NCI-H2227 (cell line): ENCODE measurements at regions not wholly inside any gene's neighbourhood (a gene's known extent, or its start where the extent isn't known, plus 50 kb on each side); places are given as distances from the start of the nearest gene placed in this dataset.

Experiments
- DNase-seq: peaks from one replicate; lab custom pipeline; 2025; ENCODE audit not compliant: unreplicated experiment; lab: John Stamatoyannopoulos, UW

DNA sequence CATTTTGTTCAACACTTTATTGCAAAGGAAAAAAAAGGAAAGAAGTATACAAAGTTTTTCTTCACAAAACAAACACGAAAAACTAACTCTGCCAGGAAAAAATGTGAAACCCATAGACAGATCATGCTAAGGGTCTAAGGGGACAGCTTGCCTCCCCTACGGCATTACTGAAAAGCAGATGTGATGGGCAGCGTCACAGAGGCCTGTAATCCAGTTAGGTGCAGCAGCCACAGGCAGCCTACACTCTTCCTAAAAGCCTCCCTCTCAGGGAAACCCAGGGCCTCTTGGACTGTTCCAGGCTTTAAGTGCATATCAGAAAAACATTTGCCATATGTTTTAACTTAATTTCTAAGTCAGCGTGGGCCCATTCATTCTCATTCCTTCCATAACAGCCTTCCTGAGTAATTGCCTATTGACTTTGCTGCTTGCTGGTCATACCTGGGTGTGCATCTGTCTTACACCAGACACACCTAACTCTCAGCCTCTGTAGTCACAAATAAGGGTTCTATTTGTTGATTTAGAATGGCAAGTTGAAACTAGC is 135.7 kb upstream of the SERP2 start:
- DNase-seq: no peak

DNA sequence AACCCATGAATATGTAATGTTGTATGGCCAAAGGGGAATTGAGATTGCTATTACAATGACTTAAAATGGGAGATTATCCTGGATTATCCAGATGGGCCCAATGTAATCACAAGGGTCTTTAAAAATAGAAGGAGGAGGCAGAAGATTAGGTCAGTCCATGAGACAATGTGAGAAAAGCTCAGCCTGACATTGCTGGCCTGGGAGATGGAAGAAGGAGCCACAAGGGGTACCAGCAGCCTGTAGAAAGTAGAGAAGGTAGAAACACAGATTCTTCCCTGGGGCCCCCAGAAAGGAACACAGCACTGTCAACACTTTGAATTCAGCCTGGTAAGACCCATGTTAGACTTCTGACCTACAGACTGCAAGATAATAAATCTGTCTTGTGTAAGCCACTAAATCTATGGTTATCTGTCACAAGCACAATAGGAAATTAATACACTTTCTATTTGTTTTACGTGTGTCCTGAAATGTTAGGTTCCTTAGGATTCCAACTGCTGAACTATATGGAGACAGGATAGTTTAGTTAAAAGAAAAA is 132.9 kb upstream of the SERP2 start:
- no peak for DNase-seq

DNA sequence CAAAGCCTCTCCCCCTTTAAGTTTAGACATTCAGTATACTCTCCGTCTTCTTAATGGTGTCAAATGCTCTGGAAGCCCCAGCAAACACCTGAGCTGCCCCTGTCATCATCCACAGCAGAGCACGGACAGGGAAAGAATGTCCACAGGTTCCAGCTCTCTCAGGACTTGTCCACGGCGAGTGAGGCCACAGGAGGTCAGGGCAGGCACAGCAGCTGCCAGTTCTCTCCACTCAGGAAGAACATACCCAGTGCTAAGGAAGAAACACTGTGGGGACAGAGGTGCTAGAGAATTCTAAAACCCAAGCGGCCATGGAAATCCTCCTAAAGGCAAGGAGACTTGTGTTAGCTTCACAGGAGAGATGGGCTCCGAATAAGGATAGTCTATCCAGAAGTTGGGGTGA is 132.0 kb upstream of the SERP2 start:
- no peak for DNase-seq

DNA sequence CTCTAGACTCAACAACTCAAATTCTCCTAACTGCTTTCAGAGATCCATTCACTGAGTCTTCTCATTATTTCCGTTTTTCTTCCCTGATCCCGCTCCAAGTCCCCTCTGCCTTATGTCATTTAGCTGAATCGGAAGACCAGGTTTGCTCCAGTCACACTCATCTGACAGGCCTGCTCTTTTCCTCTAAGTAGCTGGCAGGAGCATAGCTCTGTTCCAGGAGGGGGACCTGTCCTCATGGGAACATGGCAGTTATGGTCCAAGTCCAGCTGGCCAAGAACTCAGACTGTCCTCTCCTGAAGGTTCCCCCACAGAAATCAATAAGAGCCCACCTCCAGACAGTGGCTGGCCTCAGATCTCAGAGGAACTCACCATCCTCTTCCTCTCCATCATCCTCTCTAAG is 130.9 kb upstream of the SERP2 start:
- no peak for DNase-seq

DNA sequence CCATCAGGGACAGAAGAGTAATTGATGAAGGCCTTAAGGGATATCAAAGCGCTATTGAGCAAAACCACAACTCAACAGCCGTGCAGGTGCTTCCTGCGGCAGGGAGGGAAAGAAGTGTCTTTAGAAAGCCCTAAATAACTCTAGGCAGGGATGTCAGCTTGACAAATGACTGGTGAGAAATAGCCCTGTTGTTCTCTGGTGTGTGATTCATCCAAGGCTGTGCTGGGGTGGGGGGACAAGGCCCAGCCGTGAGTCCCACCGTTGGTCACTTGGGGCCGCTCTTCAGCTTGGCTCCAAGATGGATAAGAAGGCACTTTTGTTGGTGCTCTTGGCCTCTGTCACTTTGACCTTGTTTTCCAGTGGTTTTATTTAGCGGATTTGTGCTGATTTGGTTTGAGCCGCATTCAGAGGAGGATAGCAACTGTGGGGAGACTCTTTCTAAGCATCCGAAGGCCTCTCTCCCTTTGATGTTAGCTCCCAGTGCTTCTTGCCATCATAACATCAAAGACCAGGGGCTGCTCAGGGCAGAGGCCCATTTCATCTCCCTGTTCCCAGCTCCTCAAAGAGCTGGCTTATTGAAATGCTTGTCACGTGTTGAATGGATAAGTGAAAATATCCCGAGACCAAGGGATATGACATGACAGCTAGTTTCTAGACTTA is 130.3 kb upstream of the SERP2 start:
- no peak for DNase-seq

DNA sequence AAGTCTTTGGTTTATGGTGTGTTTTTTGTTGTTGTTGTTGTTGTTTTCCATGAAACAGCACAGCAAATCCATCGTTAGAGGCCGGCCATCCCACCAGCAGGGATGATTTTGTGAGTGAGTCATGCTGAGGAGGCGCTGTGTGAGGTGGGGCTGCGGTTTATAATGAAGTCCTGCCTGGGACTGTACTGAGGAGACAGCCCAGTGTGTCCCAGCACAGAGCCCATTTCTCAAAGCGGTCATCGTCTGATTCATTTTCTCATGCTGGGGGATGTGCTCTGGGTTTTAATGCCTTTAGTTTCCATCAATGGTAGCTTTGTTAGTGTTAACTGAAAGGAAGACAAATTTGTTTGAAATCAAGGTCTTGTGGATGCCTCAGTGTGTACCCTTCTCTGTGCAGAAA is 129.3 kb upstream of the SERP2 start:
- DNase-seq: no peak

DNA sequence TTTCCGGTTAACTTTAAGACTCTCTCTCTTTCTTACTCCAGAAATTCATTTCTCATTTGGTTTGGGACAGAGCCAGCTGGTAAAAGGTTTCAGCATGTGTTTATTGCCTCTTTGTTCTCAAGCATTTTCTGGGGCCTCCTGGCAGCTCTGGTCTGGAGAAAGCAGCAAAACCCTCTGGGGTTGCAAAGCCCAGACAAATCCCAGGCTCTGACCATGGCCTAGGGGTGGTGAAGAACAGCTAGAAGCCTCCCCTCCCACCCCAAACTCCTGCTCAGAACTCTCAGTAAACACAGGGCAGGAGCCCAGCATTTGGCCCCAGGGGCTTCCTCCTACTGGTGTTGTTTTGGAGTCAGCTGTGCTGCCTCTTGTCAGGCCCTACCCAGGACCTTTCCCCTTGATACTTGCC is 124.2 kb upstream of the SERP2 start:
- DNase-seq: no peak

DNA sequence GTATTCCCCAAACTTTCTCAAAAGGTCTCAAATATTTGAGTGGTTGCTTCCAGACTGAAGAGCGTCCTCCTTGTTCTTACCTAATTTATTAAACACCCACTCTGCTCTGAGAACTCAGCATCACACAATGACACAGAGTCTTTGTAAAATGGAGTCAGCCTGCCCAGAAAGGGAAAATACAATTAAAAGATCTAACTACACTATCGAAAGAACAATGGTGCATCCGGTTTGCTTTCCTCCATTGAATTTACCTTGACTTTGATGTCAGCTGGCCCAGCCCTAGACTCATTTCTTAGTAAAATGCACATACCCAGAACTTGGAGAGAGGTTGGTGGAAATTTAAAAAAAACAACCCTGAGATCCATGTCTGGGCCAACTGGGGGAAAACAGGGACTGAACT is 120.7 kb upstream of the SERP2 start:
- no peak for DNase-seq

DNA sequence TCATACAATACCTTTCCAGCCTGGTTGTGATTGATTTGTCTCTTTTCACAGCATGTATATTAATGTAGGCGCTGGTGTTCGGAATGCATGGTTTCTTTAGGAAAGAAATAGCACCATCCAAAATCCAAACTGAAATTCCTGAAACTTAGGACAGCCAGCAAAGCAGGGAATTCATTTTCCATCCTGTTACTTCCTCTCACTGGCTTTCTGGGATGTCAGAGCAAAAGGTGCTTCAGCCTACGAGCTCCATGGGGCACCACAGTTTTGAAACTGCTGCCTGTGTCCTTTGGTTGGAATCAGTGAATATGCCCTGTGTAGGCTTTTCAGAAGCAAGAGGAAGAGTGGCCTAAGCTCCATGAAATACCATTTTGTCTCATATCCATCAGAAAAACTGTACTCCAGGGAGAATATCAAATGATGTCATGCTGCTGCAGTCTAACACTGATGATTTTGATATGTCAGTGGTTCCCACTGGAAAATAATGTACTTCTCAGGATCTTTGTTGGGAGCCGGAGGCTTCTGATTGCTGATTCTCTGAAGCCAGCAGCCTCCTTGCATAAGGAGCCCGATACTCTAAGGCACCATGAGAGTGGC is 117.8 kb upstream of the SERP2 start:
- no peak for DNase-seq

DNA sequence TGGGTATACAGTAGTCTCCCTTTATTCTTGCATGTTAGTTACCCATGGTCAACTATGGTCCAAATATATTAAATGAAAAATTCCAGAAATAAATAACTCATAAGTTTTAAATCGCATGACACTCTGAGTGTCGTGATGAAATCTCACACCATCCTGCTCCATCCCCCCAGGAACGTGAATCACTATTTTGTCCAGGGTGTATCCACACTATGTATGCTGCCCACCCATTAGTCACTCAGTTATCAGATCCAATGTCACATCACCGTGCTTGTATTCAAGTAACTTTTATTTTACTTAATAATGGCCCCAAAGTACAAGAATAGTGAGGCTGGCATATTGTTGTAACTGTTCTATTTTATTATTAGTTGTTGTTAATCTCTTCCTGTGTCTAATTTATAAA is 115.8 kb upstream of the SERP2 start:
- DNase-seq: no peak

DNA sequence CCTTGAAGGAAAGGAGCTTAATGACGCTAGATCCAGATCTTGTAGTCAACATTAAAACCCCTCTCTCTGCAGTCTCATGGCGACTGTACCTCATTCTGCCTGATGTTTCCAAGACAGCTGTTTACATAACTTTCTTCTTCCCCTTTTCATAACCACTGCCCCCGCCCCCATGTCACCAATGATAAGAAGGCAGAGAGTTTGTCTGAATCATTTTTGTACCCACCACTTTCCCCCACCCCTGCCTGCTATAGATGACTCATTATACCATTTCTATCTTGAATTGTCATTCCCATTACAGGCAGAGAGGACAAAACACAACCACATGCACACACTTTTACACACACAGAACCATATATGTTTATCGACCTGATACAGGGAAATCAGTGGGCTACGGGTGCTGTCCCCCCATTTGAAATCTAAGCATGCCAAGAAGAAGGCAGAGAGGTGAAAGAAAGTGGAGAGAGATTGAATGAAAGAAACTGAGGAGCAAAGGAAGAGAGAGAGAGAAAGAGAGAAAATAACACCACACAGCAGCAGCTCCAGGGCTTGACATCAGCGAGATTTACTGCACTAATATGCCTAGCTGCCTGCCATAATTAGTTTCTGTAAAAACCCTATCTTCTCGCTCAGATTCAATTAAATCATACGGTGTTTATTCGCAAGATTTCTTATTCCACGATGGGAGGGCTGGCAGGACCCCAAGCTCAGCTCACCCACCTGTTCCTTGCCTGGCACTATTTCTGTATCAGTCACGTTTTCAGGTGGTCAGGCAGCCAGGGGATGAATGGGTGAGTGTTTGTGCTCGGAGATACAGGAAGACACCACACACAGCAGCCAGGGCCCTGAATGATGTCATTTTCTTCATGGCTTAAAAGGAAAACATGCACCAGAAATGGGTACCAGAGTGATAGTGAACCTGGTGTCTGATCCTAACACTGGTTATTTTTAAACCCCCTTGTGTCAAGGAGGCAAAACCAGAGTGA is 114.3 kb upstream of the SERP2 start:
- DNase-seq: no peak

DNA sequence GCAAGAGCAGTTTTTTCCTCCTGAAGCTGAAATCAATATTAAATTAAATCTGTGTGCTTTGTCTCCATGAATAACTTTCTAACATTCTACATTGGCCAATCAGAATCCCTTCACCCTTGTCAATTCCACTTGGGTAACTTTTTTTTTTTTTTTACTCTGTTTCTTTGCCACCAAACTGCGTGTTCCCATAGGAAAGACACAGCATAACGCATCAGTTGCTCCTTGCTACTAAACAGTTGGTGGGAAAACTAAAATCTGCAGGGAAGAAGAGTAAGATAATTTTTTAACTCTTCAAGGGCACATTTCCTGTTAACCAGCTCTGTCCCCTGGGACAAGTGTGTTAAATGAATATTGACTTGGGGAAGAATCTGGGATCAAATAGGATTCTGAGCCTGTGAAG is 113.3 kb upstream of the SERP2 start:
- DNase-seq: no peak

DNA sequence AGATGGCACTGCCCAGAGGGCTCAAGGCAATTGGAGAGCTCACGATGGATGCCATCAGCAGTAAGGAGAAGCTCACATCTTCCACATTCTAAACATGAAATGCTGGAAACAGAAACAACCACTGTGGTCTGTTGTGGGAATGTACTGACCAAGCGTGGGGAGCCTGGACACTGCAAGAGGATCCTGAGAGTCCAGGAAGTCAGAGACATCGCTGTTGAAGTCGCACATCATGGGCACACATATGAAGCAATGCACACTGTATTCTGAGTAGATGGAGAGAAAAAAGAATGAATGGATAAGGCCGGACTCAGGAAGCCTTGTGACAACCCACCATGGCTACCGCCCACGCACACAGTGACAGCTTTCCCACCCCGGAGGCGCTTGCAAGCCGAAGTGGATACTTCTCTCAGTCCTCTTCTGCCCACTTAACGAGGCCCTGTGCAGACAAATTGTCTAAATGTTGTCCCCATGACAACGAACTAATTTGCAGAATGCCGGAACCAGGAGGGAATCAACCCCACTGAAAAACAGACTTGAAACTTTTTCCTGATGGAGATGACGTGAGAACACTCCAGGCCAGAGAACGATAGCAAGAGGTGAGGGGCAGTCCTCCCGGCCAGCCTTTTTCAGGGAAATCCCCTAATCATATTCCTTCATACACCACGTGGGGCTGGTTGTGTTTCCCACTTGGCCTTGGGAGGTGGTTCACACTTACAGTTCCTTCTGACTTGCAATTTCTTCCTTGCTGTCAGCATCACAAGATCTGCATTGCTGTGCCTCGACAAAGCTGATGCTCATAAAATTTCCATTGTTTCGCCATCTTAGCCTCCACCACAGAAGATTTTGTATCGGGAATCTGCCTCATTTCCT is 109.6 kb upstream of the SERP2 start:
- no peak for DNase-seq

DNA sequence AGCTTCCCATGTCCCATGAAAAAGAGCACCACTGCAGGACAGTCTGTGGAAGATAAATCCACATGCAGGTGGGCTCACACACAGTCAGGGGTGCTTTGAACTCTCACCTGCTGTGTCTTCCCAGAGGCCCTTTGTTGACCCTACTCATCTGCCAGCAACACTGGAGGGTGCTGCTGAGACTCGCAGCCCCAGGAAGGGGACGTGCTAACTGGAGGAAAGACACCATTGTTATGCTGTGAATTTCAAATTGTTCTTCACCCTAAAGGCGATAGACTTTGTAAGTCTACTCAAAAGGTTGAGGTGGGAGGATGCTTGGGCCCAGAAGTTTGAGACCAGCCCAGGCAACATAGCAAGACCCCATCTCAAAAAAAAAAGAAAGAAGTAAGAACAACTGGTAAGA is 107.3 kb upstream of the SERP2 start:
- DNase-seq: no peak

DNA sequence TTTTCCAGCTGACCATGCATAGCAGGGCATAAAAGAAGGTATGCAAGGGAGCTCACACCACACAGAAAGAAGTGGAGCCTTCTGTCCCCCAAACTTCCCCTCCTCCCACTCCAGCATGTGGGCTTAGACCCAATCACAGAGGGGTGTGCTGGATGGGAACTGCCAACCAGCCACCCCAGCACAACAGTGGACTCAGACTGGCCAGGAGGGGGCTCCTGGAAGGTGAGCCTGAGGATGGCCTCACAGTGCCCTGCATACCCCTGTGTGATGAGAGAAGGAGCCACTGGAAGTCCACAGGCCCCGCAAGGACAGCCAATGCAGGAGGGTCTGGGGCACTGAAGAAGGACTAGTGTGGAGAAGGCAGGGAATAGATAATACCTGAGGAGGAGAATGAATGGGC is 106.9 kb upstream of the SERP2 start:
- DNase-seq: no peak

DNA sequence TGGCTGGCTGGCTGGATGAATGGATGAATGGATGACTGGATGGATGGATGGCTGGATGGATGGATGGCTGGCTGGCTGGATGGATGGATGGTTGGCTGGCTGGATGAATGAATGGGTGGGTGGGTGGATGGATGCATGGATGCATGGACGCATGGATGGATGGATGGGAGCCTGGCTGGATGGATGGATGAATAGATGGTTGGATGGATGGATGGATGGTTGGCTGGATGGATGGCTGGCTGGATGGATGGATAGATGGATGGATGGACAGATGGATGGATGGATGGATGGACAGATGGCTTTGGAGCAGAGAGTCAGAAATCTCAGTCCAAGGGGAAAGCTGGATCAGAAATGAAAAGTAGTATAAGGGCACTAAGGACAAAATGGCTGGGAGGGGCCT is 106.4 kb upstream of the SERP2 start:
- no peak for DNase-seq

DNA sequence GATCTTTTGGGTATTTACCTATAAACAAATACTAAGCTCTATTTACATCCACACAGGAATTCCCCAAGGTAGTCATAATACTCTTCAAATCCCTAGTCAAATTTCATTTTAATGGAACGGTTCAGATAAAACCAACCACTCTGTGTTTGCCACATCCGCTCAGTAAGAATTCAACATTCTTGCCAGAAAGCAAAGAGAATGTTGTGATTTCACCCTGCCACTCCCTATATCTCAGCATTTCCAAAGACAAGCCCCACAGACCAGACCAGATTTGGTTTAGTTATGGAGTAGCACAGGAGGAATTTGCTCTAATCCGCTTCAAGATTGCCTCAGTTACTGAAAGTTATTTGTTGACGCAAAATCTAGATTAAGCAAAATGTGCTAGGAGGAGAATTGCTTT is 105.6 kb upstream of the SERP2 start:
- DNase-seq: no peak

DNA sequence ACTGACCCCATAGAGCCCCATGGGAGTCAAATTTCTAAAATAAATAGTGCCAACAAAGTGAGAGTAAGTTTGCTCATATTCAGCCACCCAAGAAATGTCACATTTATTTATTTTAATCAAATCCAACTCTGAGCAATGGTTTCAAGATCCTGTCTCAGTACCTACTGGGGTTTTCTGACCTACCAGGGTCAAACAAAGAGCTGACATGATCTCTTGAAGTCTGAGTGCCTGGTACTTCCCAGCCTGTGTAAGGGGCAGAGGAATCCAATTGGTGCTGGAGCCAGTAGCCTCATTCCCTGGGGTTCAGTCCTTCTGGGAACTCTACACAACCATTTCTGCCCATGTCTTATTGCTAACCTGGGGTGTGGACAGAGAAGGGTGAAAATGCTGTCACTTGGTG is 104.6 kb upstream of the SERP2 start:
- DNase-seq: no peak

DNA sequence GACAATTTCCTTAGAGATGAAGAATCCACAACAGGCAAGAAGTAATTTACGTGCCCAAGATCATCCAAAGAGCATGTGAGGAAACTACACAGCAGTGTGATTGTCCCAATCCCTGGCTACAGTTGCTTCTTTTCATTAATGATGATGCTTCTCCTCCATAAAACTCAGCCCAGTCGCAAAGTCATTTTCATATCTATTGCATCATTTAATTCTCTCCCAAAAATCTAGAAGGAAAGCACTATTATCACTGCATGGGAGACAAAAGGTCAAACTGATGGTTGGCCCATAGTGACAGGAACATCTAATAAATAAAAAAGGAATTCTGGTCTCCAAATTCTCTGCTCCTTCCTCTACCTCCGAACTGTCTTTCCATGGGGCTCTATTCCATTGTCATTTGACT is 103.5 kb upstream of the SERP2 start:
- no peak for DNase-seq

DNA sequence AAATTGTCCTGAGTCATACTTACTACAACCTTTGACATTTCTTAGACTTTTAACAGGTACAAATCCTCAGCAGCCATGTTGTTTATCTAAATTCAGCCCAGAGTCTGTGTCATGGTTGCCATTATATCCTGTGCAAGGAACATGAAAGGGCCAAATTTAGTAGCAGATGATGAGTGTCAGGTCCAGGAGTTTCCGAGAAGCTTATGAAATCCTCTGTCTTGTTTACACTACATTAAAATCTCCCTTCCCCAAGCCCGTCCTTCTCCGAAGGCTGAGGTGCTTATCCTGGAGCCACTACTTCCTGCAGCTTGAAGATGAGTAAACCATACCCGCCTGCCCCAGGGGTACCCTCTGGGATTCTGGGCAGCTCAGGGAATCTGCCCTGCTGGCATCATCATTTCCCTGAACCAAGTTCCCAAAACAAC is 102.6 kb upstream of the SERP2 start:
- DNase-seq: no peak

DNA sequence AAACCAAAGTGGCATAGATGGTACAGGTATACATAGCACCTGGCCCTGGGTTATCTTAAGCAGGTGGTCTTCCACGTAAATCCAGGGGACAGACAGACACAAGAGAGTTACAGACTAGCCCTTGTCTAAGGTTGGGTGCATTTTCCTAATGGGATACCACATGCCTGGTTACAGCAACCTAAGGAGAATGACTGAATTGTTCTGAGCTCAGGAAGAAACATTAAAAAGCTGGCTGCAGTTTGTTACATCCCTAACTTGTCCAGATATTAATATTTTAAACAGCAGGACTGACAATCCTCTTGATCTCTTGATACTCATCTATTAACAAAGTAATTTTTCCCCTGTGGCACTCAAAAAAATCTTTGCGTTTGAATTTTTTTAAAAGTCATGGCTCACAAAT is 102.2 kb upstream of the SERP2 start:
- DNase-seq: no peak
